Hippocampal formation (tissue), 2 donors: ENCODE measurements at regions not wholly inside any gene's neighbourhood (a gene's known extent, or its start where the extent isn't known, plus 50 kb on each side); places are given as distances from the start of the nearest gene placed in this dataset.
A peak's percentile ranks its signal among the peaks of the same experiment; 100 is the strongest.

Source experiments
- DNase-seq, 2 donors: peaks; one replicate each; lab custom pipeline; 2025; lab: John Stamatoyannopoulos, UW

DNA sequence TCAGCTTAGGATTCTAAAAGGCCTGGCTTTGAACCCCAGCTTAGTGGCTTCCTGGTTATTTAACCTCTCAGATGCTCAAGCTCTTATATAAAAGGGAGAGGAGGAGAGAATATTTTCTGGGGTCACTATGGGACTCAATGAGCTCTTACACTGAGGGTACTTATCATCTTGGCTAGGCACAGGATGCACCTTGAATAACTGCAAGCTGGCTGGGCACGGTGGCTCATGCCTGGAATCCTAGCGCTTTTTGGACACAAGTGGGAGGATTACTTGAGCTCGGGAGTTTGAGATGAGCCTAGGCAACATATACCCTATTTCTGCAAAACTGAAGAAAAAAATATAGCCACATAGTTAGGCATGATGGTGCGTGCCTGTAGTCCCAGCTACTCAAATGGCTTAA is 665.3 kb upstream of the RBFOX1 start:
- no peak for DNase-seq

- no peak for DNase-seq
These were observed 667.5 kb upstream of the RBFOX1 start for GRCh38 chr16:6665126-6665525.

DNA sequence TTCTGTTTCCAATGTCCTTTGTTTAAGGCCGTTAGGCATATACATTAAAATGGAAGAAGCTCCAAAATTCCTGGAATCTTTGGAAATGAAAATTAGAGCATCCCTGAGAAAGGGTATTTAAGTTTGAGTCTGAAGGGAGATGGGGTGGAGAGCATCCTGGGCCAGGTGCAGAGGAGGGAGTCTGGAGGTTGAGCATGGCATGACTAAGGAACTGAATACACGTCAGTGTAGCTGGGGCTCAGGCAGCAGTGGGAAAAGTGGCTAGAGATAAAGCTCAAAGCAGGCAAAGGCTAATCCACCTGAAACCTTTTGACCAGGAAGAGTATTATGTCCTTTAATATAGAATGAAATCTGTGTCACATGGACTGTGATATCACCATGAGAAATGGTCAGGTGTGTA is 669.0 kb upstream of the RBFOX1 start:
- no peak for DNase-seq

DNA sequence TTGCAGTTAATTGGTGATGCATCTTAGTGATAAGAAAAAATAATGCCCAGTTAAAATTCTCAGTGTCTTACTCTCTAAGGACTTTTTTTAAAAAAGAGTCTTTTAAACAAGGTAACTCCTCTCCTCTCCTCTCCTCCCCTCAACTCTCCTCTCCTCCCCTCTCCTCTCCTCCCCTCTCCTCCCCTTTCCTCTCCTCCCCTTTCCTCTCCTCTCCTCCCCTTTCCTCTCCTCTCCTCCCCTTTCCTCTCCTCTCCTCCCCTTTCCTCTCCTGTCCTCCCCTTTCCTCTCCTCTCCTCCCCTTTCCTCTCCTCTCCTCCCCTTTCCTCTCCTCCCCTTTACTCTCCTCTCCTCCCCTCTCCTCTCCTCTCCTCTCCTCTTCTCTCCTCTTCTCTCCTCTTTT is 675.9 kb upstream of the RBFOX1 start:
- DNase-seq: no peak

GRCh38 chr16:6646891-6647290 is 685.8 kb upstream of the RBFOX1 start:
- DNase-seq: no peak

GRCh38 chr16:6645768-6646568 is 686.7 kb upstream of the RBFOX1 start:
- no peak for DNase-seq

DNA sequence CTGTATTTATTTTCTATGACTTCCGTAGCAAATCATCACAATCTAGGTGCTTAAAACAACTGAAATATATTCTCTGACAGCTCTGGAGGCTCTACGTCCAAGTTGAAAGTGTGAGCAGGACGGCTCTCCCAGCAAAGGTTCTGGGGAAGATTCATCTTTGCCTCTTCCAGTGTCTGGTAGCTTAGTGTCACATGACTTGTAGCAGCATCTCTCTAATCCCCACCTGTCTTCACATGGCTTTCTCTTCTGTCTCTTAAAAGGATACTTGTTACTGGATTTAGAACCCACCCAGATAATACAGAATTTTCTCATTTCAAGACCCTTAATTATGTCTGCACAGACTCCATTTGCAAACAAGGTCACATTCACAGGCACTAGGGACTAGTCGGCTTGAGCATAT is 687.7 kb upstream of the RBFOX1 start:
- no peak for DNase-seq

- DNase-seq: peak; percentile 18 to 63
These were observed 689.5 kb upstream of the RBFOX1 start for GRCh38 chr16:6643080-6643686.

DNA sequence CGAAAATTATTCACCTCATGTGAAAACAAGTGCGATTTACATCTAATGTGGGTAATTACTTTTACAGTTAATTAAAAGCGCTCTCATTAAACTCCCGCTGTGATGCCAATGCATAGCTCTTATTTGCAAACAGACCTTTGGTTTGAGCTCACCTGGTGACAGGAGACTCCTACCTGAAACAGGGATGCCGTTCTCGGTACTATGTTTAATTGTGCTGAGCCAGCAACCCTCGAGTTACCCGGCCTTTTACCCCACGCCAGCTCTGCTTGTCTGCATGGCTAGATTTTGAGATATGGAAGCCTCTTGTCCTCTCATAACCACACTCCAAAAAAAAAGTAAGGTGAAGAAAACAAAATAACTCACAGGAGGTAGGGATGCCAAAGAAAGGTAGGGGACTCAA is 690.4 kb upstream of the RBFOX1 start:
- no peak for DNase-seq

GRCh38 chr16:6641091-6641490 is 691.6 kb upstream of the RBFOX1 start:
- no peak for DNase-seq

GRCh38 chr16:6636457-6636856 is 696.2 kb upstream of the RBFOX1 start:
- DNase-seq: no peak

DNA sequence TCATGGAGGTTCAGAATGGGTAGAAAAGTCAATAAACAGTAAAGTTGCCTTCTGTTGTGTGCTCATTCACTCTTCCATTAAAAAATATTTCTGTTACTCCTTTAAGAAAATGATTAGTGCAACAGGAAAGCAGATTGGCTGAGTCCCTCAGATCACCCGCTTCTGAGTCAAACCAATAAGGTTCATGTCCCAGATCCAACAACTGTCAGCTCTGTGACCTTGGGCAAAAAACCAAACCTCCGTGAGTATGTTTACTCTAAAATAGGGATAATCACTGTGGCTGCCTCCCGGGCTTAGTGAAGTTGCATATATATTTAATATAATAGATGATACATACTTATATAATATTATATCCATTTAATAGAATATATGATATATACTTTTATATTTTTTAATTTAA is 698.5 kb upstream of the RBFOX1 start:
- no peak for DNase-seq

- DNase-seq: no peak
These were observed 699.2 kb upstream of the RBFOX1 start for GRCh38 chr16:6633456-6633855.

DNA sequence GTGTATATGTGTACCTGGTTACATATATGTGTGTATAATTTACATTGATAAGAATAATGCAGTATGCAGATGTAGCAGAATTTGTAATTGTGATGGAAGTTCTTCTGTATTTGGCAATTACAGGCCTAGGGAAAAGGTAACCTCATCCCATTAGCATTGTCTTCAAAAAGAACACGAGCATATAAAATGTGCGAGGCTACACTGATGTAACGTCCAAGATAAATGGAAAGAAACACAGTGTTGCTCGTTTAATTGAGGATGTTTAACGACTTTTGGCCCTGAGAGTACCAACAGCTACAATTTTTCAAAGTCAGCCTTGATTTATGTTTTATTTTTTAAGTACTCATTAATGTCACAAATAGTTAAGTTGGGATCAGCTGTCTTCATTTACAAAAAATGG is 703.5 kb upstream of the RBFOX1 start:
- DNase-seq: no peak

DNA sequence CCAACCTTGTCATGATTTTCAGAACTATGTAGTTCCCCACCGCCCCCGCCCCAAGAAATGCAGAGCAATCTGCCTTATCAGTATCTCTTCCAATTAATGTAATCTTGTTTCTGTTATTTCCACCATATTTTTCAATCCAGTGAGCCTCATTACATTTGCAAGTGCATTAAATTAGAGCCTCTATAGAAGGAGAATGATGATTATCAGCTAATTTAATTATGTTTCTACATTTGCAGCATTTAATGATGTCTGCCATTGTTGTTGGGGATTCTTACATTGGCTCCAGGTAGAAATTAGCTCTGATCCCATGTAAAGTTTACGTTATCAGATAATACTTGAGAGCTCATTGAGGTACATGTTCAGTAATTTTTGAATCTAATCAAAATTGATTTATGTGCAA is 707.0 kb upstream of the RBFOX1 start:
- no peak for DNase-seq

- no peak for DNase-seq
These were observed 713.8 kb upstream of the RBFOX1 start for GRCh38 chr16:6618874-6619273.

DNA sequence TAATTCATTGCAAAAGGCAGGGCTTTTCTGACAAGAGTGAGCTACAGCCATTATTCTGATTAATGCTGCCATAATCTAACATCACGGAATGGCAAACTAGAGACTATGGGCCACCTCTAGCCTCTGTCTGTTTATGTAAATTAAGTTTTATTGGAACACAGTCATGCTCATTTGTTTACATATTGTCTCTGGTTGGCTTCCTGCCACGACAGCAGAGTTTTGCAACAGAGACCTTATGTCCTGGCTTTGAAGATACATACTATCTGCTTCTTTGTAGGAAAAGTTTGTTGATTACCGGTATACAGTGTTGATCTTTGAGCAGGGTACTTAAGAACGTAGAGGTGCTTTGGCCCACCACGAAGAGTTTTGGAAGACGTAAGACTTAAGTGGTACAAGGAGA is 715.9 kb upstream of the RBFOX1 start:
- no peak for DNase-seq

DNA sequence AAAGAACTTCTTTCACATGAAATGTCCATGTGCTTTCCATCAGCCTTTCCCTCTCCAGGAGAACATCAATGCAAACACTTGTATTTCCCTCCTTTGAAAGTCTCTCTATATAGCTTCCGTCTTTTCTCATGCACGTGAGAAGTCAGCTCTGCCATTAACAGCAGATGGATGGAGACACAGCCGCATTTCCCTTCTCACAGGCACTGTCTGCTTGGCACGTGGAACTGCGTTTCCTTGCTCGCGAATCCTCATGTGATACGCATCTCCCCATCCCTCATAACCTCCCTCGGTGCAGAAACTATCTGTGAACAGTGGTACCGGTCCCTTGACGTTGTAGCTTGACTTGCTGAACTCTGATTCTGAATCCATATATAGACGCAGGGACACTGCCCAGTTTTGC is 717.0 kb upstream of the RBFOX1 start:
- no peak for DNase-seq

DNA sequence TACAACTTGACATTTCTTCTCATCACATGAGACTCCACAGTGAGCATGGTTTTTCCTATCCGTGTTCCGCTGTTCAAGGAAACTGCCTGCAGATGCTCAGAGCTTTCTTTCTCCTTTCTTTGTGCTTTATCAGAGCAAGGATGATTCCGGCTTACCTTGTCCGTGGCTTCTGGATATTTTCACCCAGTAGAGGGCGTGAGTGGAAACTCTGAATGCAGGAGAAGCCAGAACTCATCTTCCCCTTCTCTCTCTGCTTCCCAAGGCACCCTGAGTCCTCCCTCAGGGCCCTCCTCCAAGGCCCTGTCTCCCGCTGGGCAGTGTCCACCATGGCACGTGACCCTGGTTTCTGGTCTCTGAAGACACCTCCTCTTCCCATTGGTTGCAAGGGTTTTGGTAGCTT is 721.1 kb upstream of the RBFOX1 start:
- DNase-seq: no peak

- no peak for DNase-seq
These were observed 727.2 kb upstream of the RBFOX1 start for GRCh38 chr16:6605490-6605889.

DNA sequence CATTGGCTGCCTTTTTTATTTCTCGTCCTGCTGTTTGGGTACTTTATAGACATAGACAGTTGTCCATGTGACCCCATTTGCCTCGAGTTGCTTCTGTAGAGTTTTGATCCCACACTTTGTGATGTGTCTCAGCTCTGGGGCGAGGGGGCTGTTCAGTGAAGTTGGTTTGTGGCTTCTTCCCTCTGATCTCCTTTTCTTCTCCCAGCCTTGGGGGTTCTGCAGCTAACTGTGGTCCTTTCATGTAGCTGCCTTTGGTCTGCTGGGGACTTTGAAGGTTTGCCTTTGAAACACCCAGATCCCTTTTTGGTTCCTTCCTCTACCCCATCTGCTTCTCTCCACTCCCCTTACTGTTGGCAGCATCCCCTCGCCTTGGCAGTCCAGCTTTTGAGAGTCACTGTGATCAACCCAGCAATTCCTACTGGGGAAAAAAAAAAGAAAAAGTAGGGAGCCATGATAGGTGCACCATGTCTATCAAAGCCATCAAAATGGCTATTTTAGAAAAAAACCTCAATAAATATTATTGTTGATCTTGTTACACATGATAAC is 728.8 kb upstream of the RBFOX1 start:
- no peak for DNase-seq

GRCh38 chr16:6602405-6602804 is 730.2 kb upstream of the RBFOX1 start:
- no peak for DNase-seq

- no peak for DNase-seq
These were observed 732.5 kb upstream of the RBFOX1 start for GRCh38 chr16:6600167-6600566.

DNA sequence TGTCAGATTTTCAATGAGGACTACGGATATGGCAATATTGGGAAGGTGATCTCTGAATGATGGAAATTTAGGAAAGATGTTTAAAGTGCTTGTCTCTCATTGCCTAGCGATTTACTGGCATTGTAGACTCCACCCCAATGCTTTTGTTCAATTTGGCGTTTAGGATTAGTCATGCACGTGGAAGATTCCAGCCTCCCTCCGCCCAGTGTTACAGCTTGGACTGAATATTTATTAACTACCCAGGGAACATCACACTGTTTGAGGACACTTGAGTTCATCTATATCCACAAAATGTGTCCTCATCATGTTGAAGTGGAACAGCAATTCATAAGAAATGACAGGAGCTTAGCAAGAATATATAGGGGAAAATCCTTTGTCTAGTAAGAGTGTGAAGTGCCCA is 738.8 kb upstream of the RBFOX1 start:
- no peak for DNase-seq
